ENCODE measurements at regions not wholly inside any gene's neighbourhood (a gene's known extent, or its start where the extent isn't known, plus 50 kb on each side); places are given as distances from the start of the nearest gene placed in this dataset.
"Not testable (repeated sequence)": the region's sequence is repeated elsewhere in the genome, so short reads cannot be mapped to it uniquely, and the experiment has no call there.

- Histone ChIP-seq H3K27ac (no peak overlapping the region), H3K9me3 (ENCODE audit: severe bottlenecking) (peaks cover 46% of the 10 kb centered on the region), H3K36me3 (no peaks in the 10 kb centered on the region), H3K4me3 (ENCODE audit: low read depth, low read length) (no peak overlapping the region), H3K27me3 (ENCODE audit: insufficient read depth, low read depth, severe bottlenecking) (peaks cover 42% of the 10 kb centered on the region)
- no peak for TF ChIP-seq CTCF (IDR thresholded peaks at IDR 0.05; ENCODE audit: low read depth, low read length)
- no peak for DNase-seq
These were observed 230.8 kb upstream of the PRSS16 start for GRCh38 chr6:27016689-27017088.

GRCh38 chr6:27018401-27018800, 229.1 kb upstream of the PRSS16 start:
- not testable (repeated sequence) for DNase-seq; H3K27ac ChIP-seq; H3K4me3 ChIP-seq (ENCODE audit: low read depth, low read length); H3K36me3 ChIP-seq
- Histone ChIP-seq H3K9me3 (ENCODE audit: severe bottlenecking) (peaks cover 46% of the 10 kb centered on the region), H3K27me3 (ENCODE audit: insufficient read depth, low read depth, severe bottlenecking) (peaks cover 59% of the 10 kb centered on the region)

GRCh38 chr6:27019651-27020552, 227.6 kb upstream of the PRSS16 start:
- peaks cover 65% of the 10 kb centered on the region for H3K27me3 ChIP-seq (ENCODE audit: insufficient read depth, low read depth, severe bottlenecking)
- no peak for TF ChIP-seq CTCF (IDR thresholded peaks at IDR 0.05; ENCODE audit: low read depth, low read length)
- peaks cover 42% of the 10 kb centered on the region for H3K9me3 ChIP-seq (ENCODE audit: severe bottlenecking)
- DNase-seq, result peak; percentile 69
- H3K4me3 ChIP-seq (ENCODE audit: low read depth, low read length), result peak overlapping the region; percentile 42
- H3K36me3 ChIP-seq, result no peaks in the 10 kb centered on the region
- H3K27ac ChIP-seq, result peak overlapping the region; percentile 39

- TF ChIP-seq CTCF (IDR thresholded peaks at IDR 0.05; ENCODE audit: low read depth, low read length), result no peak
- H3K27ac ChIP-seq, result no peak overlapping the region
- H3K9me3 ChIP-seq (ENCODE audit: severe bottlenecking), result peaks cover 42% of the 10 kb centered on the region
- no peaks in the 10 kb centered on the region for H3K36me3 ChIP-seq
- peaks cover 70% of the 10 kb centered on the region for H3K27me3 ChIP-seq (ENCODE audit: insufficient read depth, low read depth, severe bottlenecking)
- DNase-seq, result no peak
- peak overlapping the region; percentile 42 for H3K4me3 ChIP-seq (ENCODE audit: low read depth, low read length)
These were observed 227.0 kb upstream of the PRSS16 start for GRCh38 chr6:27020553-27020880.

GRCh38 chr6:27023664-27024063, 223.8 kb upstream of the PRSS16 start:
- TF ChIP-seq CTCF (IDR thresholded peaks at IDR 0.05; ENCODE audit: low read depth, low read length), result no peak
- Histone ChIP-seq H3K27ac (no peak overlapping the region), H3K36me3 (no peaks in the 10 kb centered on the region), H3K4me3 (ENCODE audit: low read depth, low read length) (no peak overlapping the region), H3K27me3 (ENCODE audit: insufficient read depth, low read depth, severe bottlenecking) (peaks cover 74% of the 10 kb centered on the region), H3K9me3 (ENCODE audit: severe bottlenecking) (peaks cover 24% of the 10 kb centered on the region)
- DNase-seq, result no peak

GRCh38 chr6:27025351-27025750, 222.2 kb upstream of the PRSS16 start:
- no peak for TF ChIP-seq CTCF (IDR thresholded peaks at IDR 0.05; ENCODE audit: low read depth, low read length)
- H3K36me3 ChIP-seq, result no peaks in the 10 kb centered on the region

More at GRCh38 chr6:27025351-27025750, 222.2 kb upstream of the PRSS16 start:
- no peak for DNase-seq
- Histone ChIP-seq H3K4me3 (ENCODE audit: low read depth, low read length) (no peak overlapping the region), H3K9me3 (ENCODE audit: severe bottlenecking) (peaks cover 10% of the 10 kb centered on the region), H3K27me3 (ENCODE audit: insufficient read depth, low read depth, severe bottlenecking) (peaks cover 68% of the 10 kb centered on the region), H3K27ac (no peak overlapping the region)

Data from WERI-Rb-1 (cell line).